IMR-90 (cell line): ENCODE measurements at regions not wholly inside any gene's neighbourhood (a gene's known extent, or its start where the extent isn't known, plus 50 kb on each side); places are given as distances from the start of the nearest gene placed in this dataset.

Experiments used
- CEBPB ChIP-seq: IDR thresholded peaks from 2 replicates; pipeline ENCODE4 v1.6.1; 2012; ENCODE audit warnings: low read depth, low read length, improper control_type of control experiment
- CHD1 ChIP-seq: IDR thresholded peaks from 2 replicates; pipeline ENCODE4 v1.6.1; 2012; ENCODE audit warnings: low read depth, low read length, improper control_type of control experiment
- POLR2A ChIP-seq: IDR thresholded peaks from 2 replicates; pipeline ENCODE4 v1.6.1; 2012; ENCODE audit warnings: mild to moderate bottlenecking, low read depth, low read length
- RAD21 ChIP-seq: IDR thresholded peaks from 2 replicates; pipeline ENCODE4 v1.6.1; 2012; ENCODE audit warnings: low read length, improper control_type of control experiment
- RFX5 ChIP-seq: IDR thresholded peaks from 2 replicates; pipeline ENCODE4 v1.8.0; 2012; ENCODE audit warnings: low read depth, mild to moderate bottlenecking, low read length, moderate library complexity
- SMC3 ChIP-seq: fragments of 150-350 bp; IDR thresholded peaks from 2 replicates; pipeline ENCODE4 v1.6.1; 2016; ENCODE audit warnings: low read depth, mild to moderate bottlenecking, antibody characterized with exemption, low read length, moderate library complexity
- TF ChIP-seq, protein P1 (sequence below): conservative IDR thresholded peaks from 2 replicates; pipeline ENCODE4 v1.5.1; 2012; ENCODE audit warnings: mild to moderate bottlenecking, low read depth, low read length, improper control_type of control experiment
- TF ChIP-seq, protein P2 (sequence below): fragments of 150-350 bp; IDR thresholded peaks from 2 replicates; pipeline ENCODE4 v1.6.1; 2016; ENCODE audit warnings: low read depth, mild to moderate bottlenecking, low read length, moderate library complexity, borderline replicate concordance

DNA sequence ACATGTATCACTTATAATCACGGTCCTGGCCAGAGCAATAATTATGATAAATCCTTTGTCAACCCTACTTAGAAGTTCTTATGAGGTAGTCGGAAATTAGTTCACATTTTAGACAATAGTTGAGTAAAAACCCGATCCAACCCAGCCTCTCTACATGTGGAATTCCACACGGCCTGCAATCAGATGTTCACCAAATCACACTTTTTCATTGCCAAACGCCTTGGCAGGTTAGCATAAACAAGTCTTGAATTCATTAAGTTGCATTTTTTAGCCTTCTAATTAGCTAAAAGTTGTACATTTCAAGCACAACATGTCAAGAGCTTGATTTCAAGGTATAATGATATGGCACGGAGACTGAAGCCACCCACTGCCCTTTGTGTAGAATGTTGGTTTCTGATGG, 65.3 kb downstream of the FOXL1 start:
- TF ChIP-seq, protein P1, sequence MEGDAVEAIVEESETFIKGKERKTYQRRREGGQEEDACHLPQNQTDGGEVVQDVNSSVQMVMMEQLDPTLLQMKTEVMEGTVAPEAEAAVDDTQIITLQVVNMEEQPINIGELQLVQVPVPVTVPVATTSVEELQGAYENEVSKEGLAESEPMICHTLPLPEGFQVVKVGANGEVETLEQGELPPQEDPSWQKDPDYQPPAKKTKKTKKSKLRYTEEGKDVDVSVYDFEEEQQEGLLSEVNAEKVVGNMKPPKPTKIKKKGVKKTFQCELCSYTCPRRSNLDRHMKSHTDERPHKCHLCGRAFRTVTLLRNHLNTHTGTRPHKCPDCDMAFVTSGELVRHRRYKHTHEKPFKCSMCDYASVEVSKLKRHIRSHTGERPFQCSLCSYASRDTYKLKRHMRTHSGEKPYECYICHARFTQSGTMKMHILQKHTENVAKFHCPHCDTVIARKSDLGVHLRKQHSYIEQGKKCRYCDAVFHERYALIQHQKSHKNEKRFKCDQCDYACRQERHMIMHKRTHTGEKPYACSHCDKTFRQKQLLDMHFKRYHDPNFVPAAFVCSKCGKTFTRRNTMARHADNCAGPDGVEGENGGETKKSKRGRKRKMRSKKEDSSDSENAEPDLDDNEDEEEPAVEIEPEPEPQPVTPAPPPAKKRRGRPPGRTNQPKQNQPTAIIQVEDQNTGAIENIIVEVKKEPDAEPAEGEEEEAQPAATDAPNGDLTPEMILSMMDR, result no peak
- TF ChIP-seq POLR2A (no peak), RFX5 (no peak), RAD21 (no peak), CHD1 (no peak), CEBPB (no peak), SMC3 (no peak)
- TF ChIP-seq, protein P2, sequence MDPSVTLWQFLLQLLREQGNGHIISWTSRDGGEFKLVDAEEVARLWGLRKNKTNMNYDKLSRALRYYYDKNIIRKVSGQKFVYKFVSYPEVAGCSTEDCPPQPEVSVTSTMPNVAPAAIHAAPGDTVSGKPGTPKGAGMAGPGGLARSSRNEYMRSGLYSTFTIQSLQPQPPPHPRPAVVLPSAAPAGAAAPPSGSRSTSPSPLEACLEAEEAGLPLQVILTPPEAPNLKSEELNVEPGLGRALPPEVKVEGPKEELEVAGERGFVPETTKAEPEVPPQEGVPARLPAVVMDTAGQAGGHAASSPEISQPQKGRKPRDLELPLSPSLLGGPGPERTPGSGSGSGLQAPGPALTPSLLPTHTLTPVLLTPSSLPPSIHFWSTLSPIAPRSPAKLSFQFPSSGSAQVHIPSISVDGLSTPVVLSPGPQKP, result no peak
